RPMI7951 (cell line): ENCODE measurements at regions not wholly inside any gene's neighbourhood (a gene's known extent, or its start where the extent isn't known, plus 50 kb on each side); places are given as distances from the start of the nearest gene placed in this dataset.
A peak's percentile ranks its signal among the peaks of the same experiment; 100 is the strongest.
"Not testable (repeated sequence)": the region's sequence is repeated elsewhere in the genome, so short reads cannot be mapped to it uniquely, and the experiment has no call there.

Experiments used
- DNase-seq: peaks from one replicate; pipeline ENCODE4 v3.0.0-alpha.2; 2012; ENCODE audit warnings: low read depth

DNA sequence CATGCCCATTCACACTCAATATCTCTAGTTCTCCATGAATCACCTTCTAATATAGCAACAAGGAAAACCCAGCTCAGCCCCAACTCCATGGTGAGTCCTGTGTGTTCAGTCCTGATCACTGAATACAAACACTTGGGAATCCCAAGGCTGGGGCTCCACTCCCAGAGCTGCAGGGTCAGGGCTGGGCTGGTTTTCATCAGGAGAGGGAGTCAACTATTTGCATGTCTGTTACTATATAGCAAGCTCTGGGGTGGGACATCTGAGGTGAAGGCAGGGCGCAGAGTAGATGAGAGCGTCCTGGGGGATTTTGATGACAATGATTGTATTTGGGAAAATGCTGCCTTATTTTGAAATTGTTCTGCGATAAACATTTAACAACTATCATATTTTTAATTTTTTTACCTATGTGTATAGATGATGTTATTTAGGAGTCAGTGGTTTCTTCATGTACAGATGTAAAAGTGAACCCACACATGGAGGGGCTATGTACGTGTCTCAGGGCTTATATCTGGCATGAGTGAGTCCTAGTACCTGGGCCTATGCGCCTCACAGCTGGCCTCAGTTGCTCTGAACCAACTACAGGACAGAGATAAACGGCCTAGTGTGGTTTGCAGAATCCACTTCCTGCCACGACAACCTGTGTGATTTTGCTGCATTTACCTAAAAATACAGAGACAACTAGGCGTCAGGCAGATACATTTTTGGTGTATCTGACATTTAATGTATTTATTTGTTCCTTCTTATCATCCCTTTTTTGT, 603.7 kb downstream of the TMEM121 start:
- DNase-seq, result not testable (repeated sequence)

DNA sequence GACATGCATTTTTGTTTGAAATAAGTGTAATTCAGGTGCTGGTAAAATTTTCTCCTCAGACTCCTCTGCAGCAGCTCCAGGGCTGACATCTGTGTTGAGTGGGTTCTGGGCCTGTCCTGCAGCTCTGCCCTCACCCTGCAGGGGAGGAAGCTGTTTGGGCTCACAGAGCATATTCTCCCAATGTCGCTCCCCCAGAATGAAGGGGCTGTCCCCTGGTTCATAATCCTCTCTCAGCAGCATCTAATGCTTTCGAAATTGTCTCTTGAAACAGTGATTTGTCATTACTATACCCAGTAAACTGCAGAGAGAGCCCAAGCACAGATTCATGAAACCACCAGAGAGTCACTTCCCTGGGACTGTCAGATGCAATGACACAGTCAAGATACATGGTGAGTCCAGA, 606.7 kb downstream of the TMEM121 start:
- not testable (repeated sequence) for DNase-seq

DNA sequence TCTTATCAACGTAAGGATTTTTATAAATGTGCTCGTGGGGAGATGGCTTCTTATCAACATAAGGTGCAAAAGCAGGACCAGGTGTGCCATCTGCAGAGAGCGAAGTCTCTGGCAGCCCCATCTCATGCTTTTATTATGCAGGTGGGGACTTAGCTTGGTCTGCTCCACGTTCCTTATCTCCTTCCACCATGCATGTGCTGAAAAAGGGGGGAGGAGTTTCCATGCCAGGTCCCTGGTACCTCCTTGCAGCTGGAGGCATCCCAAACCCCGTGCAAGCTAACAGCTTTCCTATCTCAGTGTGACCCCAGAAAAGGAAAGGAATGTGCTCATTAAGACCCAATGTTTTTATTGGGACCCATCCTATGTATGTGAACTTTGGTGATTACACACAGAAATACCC, 608.5 kb downstream of the TMEM121 start:
- no peak for DNase-seq

DNA sequence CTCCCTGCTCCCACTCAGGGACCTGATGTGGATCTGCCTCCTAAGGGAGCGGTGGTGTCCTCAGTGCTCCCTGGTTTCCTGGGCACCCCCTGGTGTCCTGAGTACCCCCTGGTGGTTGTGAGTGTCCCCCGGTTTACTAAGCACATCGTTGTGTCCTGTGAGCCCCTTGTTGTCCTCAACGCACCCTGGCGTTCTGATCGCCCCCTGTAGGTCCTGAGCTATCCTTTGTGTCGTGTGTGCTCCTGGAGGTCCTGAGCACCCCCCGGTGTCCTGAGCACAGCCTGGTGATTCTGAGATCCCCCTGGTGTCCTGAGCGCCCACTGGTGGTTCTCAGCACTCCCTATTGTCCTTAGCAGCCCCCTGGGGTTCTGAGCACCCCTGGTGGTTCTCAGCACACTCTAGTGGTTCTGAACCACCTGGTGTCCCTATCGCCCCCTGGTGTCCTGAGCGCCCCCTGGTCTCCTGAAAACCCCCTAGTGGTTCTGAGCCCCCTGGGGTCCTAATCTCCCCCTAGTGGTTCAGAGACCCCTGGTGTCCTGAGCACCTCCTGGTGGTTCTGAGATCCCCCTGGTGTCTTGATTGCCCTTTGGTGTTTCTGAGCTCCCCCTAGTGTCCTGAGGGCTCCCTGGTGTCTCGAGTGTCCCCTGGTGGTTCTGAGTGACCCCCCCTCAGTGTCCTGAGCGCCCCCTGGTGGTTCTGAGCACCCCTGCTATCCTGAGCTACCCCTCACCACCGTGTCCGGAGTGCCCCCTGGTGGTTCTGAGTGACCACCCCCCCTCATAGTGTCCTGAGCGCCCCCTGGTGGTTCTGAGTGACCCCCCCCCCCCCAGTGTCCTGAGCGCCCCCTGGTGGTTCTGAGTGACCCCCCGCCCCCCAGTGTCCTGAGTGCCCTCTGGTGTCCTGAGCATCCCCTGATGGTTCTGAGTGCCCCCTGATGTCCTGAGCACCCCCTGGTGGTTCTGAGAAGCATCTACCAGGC, 615.1 kb downstream of the TMEM121 start:
- DNase-seq, result no peak

DNA sequence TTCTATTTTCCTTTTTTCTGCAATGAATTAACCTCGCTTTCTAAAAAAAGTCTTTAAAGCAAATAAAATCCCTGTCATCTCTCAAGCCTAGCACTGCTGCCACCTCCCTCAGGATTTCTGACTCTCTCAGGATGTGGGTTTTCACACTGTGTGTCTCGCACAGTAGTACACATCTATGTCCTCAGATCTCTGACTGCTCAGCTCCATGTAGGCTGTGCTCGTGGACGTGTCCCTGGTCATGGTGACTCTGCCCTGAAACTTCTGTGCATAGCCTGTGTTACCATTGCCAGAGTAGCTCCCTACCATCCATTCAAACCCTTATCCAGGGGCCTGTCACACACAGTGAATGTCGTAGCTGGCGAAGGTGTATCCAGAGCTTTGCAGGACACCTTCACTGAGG, 619.3 kb downstream of the TMEM121 start:
- DNase-seq, result not testable (repeated sequence)

DNA sequence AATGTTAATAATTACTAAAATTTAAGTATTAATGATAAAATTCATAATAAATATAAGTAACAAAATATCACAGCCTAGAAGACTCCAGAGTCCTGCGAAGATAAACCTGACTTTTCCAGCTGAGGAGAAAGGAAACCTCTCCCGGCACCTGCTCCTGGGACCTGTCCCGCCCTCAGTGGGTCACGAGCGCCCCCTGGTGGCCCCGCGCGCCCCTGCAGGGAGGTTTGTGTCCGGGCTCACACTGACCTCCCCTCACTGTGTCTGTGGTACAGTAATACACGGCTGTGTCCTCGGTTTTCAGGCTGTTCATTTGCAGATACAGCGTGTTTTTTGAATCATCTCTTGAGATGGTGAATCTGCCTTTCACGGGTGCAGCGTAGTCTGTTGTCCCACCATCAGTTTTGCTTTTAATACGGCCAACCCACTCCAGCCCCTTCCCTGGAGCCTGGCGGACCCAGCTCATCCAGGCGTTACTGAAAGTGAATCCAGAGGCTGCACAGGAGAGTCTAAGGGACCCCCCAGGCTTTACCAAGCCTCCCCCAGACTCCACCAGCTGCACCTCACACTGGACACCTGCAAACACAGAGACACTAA, 627.1 kb downstream of the TMEM121 start:
- peak; percentile 20 for DNase-seq

DNA sequence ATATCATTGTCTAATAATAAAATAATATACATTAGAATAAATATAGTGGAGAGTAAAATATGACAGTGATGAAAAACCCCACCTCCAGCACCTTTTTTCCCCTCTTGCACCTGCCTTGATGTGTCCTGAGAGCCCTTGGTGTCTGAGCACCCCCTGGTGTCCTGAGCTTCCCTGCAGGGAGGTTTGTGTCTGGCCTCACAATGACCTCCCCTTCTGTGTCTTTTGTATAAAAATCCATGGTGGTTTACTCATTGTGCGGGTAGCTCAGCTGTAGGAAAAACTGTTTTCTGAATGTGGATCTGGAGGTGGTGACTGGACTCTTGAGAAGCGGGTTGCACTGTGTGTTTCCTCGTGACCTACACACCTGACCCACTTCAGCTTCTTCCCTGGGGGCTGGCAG, 636.9 kb downstream of the TMEM121 start:
- DNase-seq, result no peak

DNA sequence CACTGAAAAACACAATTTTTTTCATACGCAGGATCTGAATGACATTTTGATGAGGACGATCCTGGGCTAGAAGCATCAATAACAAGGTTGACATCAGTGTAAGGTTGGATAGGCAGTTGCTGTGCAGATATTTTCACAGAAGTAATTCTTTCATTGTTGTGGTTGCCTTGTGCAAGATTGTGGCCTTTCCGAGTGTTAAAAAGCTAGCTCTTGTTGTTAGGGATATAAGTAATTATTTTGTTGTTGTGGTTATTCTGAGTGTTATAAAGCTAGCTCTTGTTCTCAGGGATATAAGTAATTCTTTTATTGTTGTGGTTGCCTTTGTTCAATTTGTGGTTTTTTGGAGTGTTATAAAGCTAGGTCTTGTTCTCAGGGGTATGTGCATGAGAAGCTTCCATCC, 637.4 kb downstream of the TMEM121 start:
- not testable (repeated sequence) for DNase-seq

DNA sequence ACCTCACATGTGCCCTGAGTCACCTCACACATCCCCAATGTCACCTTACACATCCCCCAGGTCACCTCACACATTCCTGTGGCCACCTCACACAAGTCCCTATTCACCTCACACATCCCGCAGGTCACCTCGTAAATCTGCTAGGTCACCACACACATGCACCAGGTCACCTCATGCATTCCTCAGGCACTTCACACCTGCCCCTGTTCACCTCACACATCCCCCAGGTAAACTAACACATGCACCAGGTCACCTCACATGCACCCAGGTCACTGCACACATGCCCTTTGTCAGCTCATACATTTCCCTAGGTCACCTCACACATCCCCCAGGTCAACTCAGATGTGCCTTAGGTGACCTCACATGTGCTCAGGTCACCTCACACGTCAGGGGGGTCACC, 639.8 kb downstream of the TMEM121 start:
- DNase-seq, result no peak

DNA sequence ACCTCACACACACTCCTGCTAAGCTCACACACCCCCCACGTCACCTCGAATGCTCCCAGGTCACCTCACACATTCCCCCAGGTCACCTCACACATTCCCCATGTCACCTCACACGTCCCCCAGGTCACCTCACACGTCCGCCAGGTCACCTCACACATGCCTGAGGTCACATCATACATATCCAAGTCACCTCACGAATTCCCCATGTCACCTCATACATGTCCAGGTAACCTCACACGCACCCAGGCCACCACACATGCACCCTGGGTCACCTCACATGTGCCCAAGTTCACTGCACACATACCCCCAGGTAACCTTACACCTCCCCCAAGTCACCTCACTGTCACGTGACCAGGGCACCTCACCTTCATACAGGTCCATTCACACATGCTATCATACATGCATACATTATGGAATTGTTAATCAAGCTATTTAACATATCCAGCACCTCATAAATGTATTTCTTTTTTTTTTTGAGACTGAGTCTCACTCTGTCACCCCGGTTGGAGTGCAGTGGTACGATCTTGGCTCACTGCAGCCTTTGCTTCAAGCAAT, 640.3 kb downstream of the TMEM121 start:
- no peak for DNase-seq

DNA sequence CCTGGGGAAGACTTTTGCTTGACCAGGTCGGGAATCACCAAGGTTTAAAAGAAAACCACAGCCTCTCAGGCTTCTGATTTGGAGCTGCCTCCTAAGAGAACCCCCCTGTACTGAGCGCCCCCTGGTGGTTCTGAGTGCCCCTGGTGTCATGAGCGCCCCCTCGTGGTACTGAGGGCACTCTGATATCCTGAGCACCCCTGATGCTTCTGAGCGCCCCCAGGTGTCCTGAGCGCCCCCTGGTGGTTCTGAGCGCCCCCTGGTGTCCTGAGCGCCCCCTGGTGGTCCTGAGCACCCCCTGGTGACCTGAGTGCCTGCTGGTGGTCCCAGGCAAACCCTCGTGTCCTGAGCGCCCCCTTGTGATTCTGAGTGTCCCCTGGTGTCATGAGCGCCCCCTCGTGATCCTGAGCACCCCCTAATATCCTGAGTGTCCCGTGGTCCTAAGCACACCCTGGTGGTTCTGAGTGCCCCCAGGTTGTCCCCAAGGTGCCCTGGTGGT, 643.8 kb downstream of the TMEM121 start:
- not testable (repeated sequence) for DNase-seq

DNA sequence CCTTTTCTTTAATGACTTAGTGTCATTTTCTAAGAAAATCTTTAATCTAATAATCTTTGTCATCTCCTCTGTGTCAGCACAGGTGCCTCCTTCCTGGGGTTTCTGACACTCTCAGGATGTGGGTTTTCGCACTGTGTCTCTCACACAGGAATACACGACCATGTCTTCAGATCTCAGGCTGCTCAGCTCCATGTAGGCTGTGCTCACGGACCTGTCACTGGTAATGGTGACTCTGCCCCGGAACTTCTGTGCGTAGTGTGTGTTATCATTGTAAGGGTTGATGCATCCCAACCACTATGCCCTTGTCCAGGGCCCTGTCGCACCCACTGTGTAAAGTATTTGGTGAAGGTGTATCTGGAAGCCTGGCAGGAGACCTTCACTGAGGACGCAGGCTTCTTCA, 647.8 kb downstream of the TMEM121 start:
- DNase-seq, result no peak

DNA sequence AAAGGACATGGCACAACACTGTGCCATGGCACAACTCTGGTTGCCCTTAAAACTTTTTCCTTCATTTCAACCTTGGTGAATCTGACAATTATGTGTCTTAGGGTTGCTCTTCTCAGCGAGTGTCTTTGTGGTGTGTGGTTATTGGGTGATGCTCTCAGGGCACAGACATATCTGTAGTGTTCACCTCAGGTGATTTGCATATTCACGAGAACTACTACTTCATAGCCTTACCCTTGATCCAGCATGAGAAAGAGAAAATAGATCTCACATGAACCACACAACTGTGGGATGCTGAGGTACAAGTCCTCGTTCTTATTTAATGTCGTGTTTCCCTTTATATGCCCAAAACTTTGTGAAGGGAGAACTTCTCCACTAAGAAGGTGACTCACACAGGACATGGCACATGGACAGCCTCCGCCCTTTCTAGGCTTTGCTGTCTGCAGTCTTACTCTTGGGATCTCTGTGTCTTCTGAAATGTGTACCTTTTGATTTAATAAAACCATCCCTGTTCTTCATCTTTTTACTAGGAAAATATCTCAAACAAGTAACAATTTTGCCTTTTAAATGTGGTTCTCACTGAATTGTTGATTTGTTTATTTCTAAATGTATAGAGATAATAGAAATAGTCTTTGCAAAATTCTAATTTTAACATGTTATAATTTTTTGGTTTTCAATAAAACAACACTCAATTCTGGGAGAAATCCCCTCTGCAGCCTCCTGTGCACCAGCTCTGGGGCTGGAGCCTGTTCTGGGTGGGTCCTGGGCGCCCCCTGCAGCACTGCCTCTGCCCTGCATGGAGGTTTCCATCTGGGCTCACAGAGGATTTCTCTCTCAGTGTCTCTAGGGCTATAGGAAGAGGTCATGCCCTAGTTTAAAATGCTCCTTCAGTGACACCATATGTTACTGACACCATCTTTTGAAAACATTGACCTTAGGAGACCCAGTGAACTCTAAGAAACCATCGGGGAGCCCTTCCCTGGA, 651.2 kb downstream of the TMEM121 start:
- DNase-seq, result not testable (repeated sequence)

DNA sequence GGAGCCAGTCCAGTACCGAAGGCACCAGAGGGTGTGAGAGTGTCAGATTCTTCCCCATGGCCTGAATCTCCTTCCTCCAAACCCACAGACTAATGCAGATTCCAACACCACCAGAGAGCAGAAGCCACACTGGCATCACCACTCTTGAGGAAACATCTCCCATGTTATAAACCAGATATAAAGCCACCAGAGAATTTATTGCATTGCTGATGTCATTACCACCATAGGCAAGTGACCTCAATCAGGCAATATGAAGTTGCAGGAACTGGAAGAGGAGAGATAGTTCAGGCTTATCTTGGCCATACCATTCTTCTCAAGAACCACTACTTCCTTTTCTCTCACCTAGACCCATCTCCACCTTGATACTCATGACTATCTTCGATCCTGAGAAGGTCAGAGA, 653.4 kb downstream of the TMEM121 start:
- no peak for DNase-seq

DNA sequence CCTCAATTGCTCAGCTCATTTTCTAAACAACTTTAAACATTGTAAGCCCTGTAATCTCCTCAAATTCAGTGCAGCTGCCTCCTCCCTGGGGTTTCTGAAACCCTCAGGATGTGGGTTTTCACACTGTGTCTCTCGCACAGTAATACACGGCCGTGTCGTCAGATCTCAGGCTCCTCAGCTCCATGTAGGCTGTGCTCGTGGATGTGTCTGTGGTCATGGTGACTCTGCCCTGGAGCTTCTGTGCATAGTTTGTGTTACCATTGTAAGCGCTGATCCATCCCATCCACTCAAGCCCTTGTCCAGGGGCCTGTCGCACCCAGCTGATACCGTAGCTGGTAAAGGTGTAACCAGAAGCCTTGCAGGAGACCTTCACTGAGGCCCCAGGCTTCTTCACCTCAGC, 658.4 kb downstream of the TMEM121 start:
- DNase-seq, result not testable (repeated sequence)

DNA sequence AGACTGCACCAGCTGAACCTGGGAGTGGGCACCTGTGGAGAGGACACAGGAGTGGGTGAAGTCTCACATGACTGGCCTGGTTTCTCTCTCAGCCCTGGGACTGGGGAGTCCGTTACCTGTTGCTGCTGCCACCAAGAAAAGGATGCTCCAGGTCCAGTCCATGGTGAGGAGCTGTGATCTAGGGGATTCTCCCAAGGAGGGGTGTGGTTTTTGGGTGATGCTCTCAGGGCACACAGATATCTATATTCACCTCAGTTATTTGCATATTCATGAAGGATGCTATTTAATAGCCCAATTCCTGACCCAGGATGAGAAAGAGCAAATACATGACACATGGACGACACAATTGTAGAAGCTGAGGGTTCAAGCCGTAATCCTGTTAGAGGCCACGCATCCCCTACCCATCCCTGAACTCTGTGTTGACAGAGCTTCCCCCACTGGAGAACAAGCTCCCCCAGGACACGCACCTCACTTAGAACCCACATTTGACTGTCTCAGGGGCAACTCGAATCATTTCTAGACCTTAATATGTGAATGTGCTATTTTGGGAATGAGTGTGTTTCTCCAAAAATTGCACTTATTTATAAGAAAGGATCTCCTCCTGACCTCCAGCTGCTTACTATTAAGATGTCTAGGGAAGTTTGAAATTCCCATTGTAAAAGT, 658.9 kb downstream of the TMEM121 start:
- DNase-seq, result not testable (repeated sequence)

DNA sequence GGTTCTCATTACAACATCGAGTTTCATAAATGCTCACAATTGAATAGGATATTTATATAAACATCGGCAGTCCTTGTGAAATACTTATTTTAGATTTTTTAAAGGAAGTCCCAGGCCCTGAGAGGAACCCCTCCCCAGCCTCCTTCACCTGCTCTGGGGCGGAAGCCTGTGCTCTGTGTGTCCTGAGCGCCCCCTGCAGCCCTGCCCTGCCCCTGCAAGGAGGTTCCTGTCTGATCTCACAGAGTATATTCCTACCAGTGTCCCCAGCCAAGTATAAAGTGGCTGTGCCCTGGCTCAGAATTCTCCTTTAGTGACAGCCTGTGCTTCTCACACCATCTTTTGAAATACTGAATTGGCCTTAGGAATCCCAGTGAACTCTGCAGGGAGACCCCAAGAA, 659.5 kb downstream of the TMEM121 start:
- no peak for DNase-seq

DNA sequence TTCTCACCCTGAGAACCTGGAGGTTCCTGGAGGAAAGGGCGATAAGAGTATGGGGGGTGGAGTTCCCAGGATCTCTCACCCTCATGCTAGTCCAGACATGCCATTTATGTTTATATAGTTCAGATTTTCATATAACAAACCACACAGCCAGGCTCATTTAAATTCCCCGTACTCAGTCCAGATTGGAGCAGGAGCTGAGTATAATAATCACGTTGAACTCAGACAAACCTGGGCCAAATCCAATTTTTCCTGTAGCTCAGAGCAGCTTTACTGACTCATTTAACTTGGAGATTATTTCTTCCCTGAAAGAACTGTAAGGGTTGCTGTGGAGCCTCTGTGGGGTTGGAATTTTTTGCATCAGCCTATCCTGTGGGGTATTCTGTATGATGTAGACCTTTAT, 660.8 kb downstream of the TMEM121 start:
- DNase-seq, result no peak

DNA sequence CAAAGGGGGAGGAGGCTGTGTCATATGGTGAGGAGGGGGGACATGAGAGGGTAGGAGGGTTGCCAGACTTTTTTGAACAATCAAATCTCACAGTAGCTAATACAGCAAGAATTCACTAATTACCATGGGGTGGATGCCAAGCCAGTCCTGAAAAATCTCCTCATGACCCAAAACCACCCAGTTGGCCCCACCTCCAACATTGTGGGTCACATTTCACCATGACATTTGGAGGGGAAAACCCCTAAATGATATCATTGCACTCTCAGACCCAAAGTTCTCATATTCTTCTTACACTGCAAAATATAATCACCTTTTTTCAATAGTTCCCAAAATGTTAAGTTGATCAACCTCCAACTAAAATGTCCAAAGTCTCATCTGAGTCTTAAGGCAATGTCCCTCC, 666.3 kb downstream of the TMEM121 start:
- not testable (repeated sequence) for DNase-seq

DNA sequence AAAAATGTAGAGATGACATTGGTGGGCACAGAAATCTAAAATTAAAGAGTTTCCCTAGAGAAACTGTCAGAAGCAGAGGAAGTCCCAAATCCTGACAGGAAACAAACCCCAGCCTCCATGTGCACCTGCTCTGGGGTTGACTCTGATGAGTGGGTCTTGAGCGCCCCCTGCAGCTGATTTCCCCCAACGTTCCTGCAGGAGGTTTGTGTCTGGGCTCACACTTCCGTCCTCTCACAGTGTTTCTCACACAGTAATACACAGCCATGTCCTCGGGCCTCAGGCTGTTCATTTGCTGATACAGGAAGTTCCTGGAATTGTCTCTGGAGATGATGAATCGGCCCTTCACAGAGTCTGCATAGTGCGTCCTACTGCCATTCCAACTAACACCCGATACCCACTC, 670.1 kb downstream of the TMEM121 start:
- DNase-seq, result not testable (repeated sequence)
